HG03045 (cell line): ENCODE measurements at regions not wholly inside any gene's neighbourhood (a gene's known extent, or its start where the extent isn't known, plus 50 kb on each side); places are given as distances from the start of the nearest gene placed in this dataset.

Experiments used
- ATAC-seq: cut with Tn5 transposase; IDR thresholded peaks from one replicate; pipeline ENCODE4 v1.9.1; 2021; ENCODE audit warnings: mild to moderate bottlenecking, moderate library complexity; ENCODE audit not compliant: unreplicated experiment

- ATAC-seq = no peak
Measured at GRCh38 chr10:10870523-10871241, 147.0 kb upstream of the CELF2 start.

- no peak for ATAC-seq
Measured at GRCh38 chr10:10871352-10871751, 146.3 kb upstream of the CELF2 start.

- ATAC-seq = no peak
Measured at GRCh38 chr10:10872035-10872673, 145.5 kb upstream of the CELF2 start.

DNA sequence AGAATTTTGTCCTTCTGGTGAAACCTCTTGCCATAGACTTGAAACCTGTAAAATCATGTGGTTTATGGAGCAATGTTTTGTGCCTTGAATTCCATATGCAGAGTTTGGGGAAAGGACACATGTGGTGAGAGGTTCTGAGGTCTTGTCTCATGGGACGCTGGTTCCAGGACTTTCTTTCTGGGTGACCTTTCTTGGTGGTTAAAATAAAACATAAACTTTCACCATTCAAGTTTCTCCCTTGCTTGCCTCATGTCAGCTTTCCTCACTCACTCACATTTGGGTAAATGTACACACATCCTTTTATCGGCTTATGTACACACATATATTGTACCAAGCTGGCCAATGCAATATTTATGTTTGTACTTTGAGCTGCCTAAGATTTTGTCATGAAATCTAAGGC lies 144.9 kb upstream of the CELF2 start:
- no peak for ATAC-seq

GRCh38 chr10:10873289-10873688 lies 144.4 kb upstream of the CELF2 start:
- ATAC-seq = no peak

- ATAC-seq = no peak
Measured at GRCh38 chr10:10873915-10874314, 143.8 kb upstream of the CELF2 start.

GRCh38 chr10:10878963-10879362 lies 138.7 kb upstream of the CELF2 start:
- no peak for ATAC-seq

GRCh38 chr10:10881117-10881813 lies 136.4 kb upstream of the CELF2 start:
- ATAC-seq = no peak

GRCh38 chr10:10883737-10884136 lies 133.9 kb upstream of the CELF2 start:
- ATAC-seq = no peak

- ATAC-seq = no peak
Measured at GRCh38 chr10:10886861-10887531, 130.7 kb upstream of the CELF2 start.

DNA sequence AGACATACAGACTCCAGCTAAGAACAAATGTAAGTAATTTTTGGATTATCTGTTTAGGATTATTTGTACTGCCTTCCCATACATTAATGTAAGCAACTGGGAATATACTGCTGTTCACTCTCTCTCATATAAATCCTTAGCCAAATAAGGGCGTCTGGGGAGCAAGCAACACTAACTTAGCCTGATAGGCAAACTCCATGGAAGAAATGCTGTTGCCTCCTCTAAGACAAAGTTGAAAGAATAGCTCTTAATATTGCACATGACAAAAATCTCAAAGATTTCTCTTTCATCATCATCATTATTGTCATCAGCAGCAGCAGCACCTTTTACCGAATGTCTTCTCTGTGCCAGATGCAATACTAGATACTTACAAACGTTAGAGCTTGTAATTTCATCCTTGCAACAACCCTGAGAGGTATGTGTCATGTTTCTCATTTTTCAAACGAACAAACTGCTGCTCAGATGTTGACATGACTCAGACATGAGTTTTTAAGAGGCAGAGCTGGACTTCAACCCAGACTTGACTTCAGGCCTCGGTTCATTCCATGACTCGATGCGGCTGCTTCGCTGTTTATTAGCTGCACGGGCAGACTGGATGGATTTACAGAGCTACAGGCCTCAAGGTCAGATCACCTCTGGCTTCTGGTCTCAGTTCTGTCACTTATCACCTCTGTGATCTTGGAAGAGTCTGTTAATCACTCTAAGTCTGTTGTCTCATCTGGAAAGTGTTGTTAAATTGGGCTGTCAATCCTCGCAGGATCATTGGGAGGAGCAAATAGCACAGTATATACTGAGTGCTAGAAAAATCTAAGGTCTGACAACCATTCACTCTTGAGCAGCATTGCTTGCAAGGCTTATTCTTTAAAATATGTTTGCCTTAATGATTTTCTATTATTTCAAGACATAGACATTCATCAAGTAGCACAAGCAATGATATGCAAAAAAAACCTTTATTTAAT lies 126.3 kb upstream of the CELF2 start:
- no peak for ATAC-seq

GRCh38 chr10:10892290-10892875 lies 125.3 kb upstream of the CELF2 start:
- ATAC-seq = no peak

GRCh38 chr10:10897400-10897799 lies 120.3 kb upstream of the CELF2 start:
- ATAC-seq = no peak

GRCh38 chr10:10901906-10902305 lies 115.8 kb upstream of the CELF2 start:
- no peak for ATAC-seq

DNA sequence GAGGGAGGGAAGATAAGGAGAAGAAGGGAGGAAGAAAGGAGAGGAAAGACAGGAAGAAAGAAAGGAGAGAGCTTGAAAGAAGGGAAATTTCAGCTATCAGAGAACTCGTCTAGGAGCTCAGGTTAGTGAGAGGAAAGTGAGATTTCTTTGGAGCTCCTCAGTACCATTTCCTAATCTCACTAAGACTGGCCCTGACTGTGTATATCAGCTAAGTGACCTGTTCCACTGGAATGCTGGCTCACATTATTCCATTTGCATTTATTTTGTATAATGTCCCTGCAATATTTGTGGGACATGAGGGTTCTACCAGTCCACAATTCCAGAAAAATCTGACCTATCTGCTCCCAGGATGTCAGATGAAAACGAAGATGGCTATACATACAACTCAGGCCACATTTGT lies 114.7 kb upstream of the CELF2 start:
- ATAC-seq = no peak

GRCh38 chr10:10903620-10904019 lies 114.1 kb upstream of the CELF2 start:
- ATAC-seq = no peak

- ATAC-seq = no peak
Measured at GRCh38 chr10:10910634-10911033, 107.0 kb upstream of the CELF2 start.

- ATAC-seq = no peak
Measured at GRCh38 chr10:10911035-10911434, 106.6 kb upstream of the CELF2 start.

- ATAC-seq = no peak
Measured at GRCh38 chr10:10911471-10911921, 106.2 kb upstream of the CELF2 start.

DNA sequence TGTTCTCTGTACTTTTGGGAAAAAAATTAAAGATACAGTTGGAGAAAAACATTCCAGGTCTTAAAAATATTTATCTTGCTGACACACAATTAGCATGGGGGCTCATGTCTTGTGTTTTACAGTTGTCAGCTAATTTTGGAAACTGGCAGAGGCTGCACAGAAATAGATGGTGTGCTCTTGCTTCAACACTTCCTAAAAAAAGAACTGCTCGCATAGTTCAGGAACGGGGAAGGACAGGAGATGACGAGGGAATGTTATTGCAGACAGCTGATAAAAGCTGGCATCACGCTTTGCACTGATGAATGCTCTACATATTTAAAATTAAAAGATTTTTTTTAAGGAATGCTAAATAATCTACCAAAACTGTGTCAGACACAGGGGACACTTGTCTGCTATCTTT lies 103.5 kb upstream of the CELF2 start:
- no peak for ATAC-seq
